Kidney tubule cell (primary cell): ENCODE measurements at regions not wholly inside any gene's neighbourhood (a gene's known extent, or its start where the extent isn't known, plus 50 kb on each side); places are given as distances from the start of the nearest gene placed in this dataset.
"Not testable (repeated sequence)": the region's sequence is repeated elsewhere in the genome, so short reads cannot be mapped to it uniquely, and the experiment has no call there.

Experiments used
- DNase-seq: peaks from one replicate; pipeline ENCODE4 v3.0.0-alpha.2; 2018; ENCODE audit warnings: low spot score

GRCh38 chr6:67068781-67069180 lies 1361.8 kb upstream of the EYS start:
- no peak for DNase-seq

GRCh38 chr6:67064323-67064722 lies 1357.3 kb upstream of the EYS start:
- no peak for DNase-seq

GRCh38 chr6:67047996-67048395 lies 1341.0 kb upstream of the EYS start:
- no peak for DNase-seq

GRCh38 chr6:67045076-67045475 lies 1338.0 kb upstream of the EYS start:
- no peak for DNase-seq

- DNase-seq = no peak
Observed at GRCh38 chr6:67031451-67031850, 1324.4 kb upstream of the EYS start.

- no peak for DNase-seq
Observed at GRCh38 chr6:67030861-67031260, 1323.8 kb upstream of the EYS start.

GRCh38 chr6:67016921-67017460 lies 1310.0 kb upstream of the EYS start:
- DNase-seq = no peak

GRCh38 chr6:67011441-67011840 lies 1304.4 kb upstream of the EYS start:
- no peak for DNase-seq

- DNase-seq = no peak
Observed at GRCh38 chr6:67009818-67010217, 1302.8 kb upstream of the EYS start.

GRCh38 chr6:67003844-67004243 lies 1296.8 kb upstream of the EYS start:
- DNase-seq = no peak

GRCh38 chr6:67000121-67000520 lies 1293.1 kb upstream of the EYS start:
- no peak for DNase-seq

GRCh38 chr6:66997579-66997978 lies 1290.6 kb upstream of the EYS start:
- not testable (repeated sequence) for DNase-seq

- no peak for DNase-seq
Observed at GRCh38 chr6:66995669-66996068, 1288.6 kb upstream of the EYS start.

GRCh38 chr6:66993708-66994107 lies 1286.7 kb upstream of the EYS start:
- not testable (repeated sequence) for DNase-seq

- DNase-seq = no peak
Observed at GRCh38 chr6:66993272-66993671, 1286.2 kb upstream of the EYS start.

- DNase-seq = no peak
Observed at GRCh38 chr6:66992660-66993059, 1285.6 kb upstream of the EYS start.

- DNase-seq = no peak
Observed at GRCh38 chr6:66986940-66987339, 1279.9 kb upstream of the EYS start.

GRCh38 chr6:66985816-66986215 lies 1278.8 kb upstream of the EYS start:
- no peak for DNase-seq

- DNase-seq = no peak
Observed at GRCh38 chr6:66970373-66970772, 1263.3 kb upstream of the EYS start.

- no peak for DNase-seq
Observed at GRCh38 chr6:66965227-66965626, 1258.2 kb upstream of the EYS start.

GRCh38 chr6:66964216-66964615 lies 1257.2 kb upstream of the EYS start:
- DNase-seq = no peak

GRCh38 chr6:66962082-66962481 lies 1255.1 kb upstream of the EYS start:
- no peak for DNase-seq

GRCh38 chr6:66961191-66961590 lies 1254.2 kb upstream of the EYS start:
- no peak for DNase-seq

GRCh38 chr6:66949191-66949661 lies 1242.2 kb upstream of the EYS start:
- DNase-seq = no peak

- DNase-seq = no peak
Observed at GRCh38 chr6:66948106-66948505, 1241.1 kb upstream of the EYS start.
